ENCODE measurements at regions not wholly inside any gene's neighbourhood (a gene's known extent, or its start where the extent isn't known, plus 50 kb on each side); places are given as distances from the start of the nearest gene placed in this dataset.
A peak's percentile ranks its signal among the peaks of the same experiment; 100 is the strongest.

DNA sequence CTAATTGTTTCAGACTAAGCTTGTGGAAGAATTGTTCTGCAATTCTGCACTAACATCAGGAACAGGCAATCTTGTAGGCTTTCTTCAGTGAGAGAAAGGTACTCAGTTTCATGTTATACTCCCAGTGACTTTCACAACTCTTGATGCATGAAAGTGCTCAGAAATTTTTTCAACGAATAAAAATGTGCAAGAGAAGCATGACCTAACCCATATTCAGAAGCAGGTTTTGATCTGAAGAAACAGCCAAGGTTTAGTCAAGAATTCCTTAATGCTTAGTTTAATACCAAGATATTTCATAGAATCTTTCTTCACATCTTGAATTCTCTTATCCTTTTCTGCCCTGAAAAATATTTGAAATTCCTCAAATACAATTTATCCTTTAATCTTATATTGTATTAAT, 197.2 kb upstream of the CSNK1A1L start:
- Histone ChIP-seq H3K27ac (ENCODE audit: low read depth, low read length) (no peak overlapping the region), H3K4me2 (ENCODE audit: insufficient read depth, low read length) (no peak overlapping the region), H4K20me1 (ENCODE audit: insufficient read depth, low read length) (no peaks in the 10 kb centered on the region), H3K9me3 (ENCODE audit: low read depth, low read length) (no peaks in the 10 kb centered on the region), H3K4me3 (ENCODE audit: insufficient read depth, low read length) (no peak overlapping the region), H3K36me3 (ENCODE audit: insufficient read depth, low read length) (no peaks in the 10 kb centered on the region), H3K4me1 (ENCODE audit: insufficient read depth, low read length) (peaks cover 14% of the 10 kb centered on the region), H2AFZ (ENCODE audit: low read length) (peak overlapping the region; percentile 19), H3K27me3 (ENCODE audit: insufficient read depth, low read length) (no peaks in the 10 kb centered on the region), H3K79me2 (ENCODE audit: insufficient read depth, low read length) (no peaks in the 10 kb centered on the region)
- TF ChIP-seq, protein P1, sequence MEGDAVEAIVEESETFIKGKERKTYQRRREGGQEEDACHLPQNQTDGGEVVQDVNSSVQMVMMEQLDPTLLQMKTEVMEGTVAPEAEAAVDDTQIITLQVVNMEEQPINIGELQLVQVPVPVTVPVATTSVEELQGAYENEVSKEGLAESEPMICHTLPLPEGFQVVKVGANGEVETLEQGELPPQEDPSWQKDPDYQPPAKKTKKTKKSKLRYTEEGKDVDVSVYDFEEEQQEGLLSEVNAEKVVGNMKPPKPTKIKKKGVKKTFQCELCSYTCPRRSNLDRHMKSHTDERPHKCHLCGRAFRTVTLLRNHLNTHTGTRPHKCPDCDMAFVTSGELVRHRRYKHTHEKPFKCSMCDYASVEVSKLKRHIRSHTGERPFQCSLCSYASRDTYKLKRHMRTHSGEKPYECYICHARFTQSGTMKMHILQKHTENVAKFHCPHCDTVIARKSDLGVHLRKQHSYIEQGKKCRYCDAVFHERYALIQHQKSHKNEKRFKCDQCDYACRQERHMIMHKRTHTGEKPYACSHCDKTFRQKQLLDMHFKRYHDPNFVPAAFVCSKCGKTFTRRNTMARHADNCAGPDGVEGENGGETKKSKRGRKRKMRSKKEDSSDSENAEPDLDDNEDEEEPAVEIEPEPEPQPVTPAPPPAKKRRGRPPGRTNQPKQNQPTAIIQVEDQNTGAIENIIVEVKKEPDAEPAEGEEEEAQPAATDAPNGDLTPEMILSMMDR (IDR thresholded peaks at IDR 0.05; ENCODE audit: extremely low read depth, low read depth, low read length) = no peak
- no peak for DNase-seq (ENCODE audit: insufficient read length, low spot score, missing footprints)

DNA sequence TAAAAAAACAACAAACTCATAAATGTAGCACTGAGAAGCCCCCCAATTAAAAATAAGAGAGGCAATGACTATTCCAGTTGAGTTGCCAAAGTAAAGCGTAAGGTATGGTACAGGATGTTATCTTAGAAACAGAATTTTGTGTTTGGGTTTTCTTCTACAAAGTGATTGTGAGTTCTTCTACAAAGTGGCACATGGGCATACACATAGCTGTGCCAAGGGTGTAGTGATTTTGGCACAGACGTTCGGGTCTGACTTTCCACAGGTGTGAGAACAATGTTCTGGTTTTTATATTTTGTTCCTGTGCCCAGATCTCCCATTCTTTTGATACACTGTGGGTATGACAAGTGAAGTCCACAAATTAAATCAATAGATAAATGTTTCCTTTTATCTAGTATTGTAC, 190.1 kb upstream of the CSNK1A1L start:
- Histone ChIP-seq H4K20me1 (ENCODE audit: insufficient read depth, low read length) (no peaks in the 10 kb centered on the region), H3K4me3 (ENCODE audit: insufficient read depth, low read length) (no peak overlapping the region), H3K27ac (ENCODE audit: low read depth, low read length) (peak overlapping the region; percentile 21), H3K27me3 (ENCODE audit: insufficient read depth, low read length) (no peaks in the 10 kb centered on the region), H3K36me3 (ENCODE audit: insufficient read depth, low read length) (no peaks in the 10 kb centered on the region), H3K9me3 (ENCODE audit: low read depth, low read length) (no peaks in the 10 kb centered on the region), H3K79me2 (ENCODE audit: insufficient read depth, low read length) (no peaks in the 10 kb centered on the region), H2AFZ (ENCODE audit: low read length) (peak overlapping the region; percentile 61), H3K4me2 (ENCODE audit: insufficient read depth, low read length) (peak overlapping the region; percentile 17), H3K4me1 (ENCODE audit: insufficient read depth, low read length) (peaks cover 9% of the 10 kb centered on the region)
- no peak for DNase-seq (ENCODE audit: insufficient read length, low spot score, missing footprints)
- TF ChIP-seq, protein P1 (IDR thresholded peaks at IDR 0.05; ENCODE audit: extremely low read depth, low read depth, low read length) = no peak

DNA sequence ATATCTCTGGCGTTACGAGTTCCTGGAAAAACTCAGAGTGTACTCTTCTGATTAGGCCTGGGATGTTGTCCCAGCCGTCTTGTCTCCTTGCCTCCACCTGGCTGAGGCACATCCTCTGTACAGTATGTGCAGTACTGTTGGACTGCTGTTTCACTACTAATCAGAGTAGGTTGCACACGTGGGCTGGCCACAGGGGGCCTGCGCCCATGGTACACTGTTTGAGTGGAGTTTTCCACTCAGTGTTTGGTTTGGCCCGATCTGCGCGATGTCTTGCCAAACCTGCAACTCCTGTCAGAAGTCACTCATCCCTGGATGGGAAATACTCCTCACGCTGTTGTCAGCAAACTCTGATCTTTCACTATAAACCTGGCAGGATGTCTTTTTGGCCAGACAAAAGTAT, 189.6 kb upstream of the CSNK1A1L start:
- Histone ChIP-seq H3K27me3 (ENCODE audit: insufficient read depth, low read length) (no peaks in the 10 kb centered on the region), H3K4me1 (ENCODE audit: insufficient read depth, low read length) (peaks cover 9% of the 10 kb centered on the region), H3K79me2 (ENCODE audit: insufficient read depth, low read length) (no peaks in the 10 kb centered on the region), H3K27ac (ENCODE audit: low read depth, low read length) (peak overlapping the region; percentile 21), H3K9me3 (ENCODE audit: low read depth, low read length) (no peaks in the 10 kb centered on the region), H3K36me3 (ENCODE audit: insufficient read depth, low read length) (no peaks in the 10 kb centered on the region), H4K20me1 (ENCODE audit: insufficient read depth, low read length) (no peaks in the 10 kb centered on the region), H3K4me2 (ENCODE audit: insufficient read depth, low read length) (peak overlapping the region; percentile 17), H2AFZ (ENCODE audit: low read length) (peak overlapping the region; percentile 61), H3K4me3 (ENCODE audit: insufficient read depth, low read length) (no peak overlapping the region)
- peak; percentile 71 for DNase-seq (ENCODE audit: insufficient read length, low spot score, missing footprints)
- TF ChIP-seq, protein P1 (IDR thresholded peaks at IDR 0.05; ENCODE audit: extremely low read depth, low read depth, low read length) = no peak

DNA sequence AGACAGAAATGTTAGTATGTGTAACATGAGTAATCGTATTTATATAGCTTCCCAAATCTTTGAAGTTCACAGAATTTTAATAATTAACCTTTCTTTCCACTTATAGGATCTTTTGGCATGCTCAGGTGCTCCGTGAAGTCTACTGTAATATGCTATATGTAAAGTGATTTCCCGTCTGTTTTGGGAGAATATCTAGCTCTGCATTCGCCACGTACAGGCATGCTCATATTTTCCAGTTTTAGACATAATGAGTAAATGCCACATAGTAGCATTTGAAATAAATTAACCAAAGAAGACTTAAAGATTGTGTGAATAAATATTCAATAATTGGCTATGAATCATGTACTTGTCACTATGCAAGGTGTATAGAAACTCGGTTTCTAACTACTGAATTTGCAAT, 189.0 kb upstream of the CSNK1A1L start:
- DNase-seq (ENCODE audit: insufficient read length, low spot score, missing footprints) = no peak
- no peaks in the 10 kb centered on the region for H3K27me3 ChIP-seq (ENCODE audit: insufficient read depth, low read length)
- TF ChIP-seq, protein P1 (IDR thresholded peaks at IDR 0.05; ENCODE audit: extremely low read depth, low read depth, low read length) = no peak

More for the DNA sequence above, 189.0 kb upstream of the CSNK1A1L start:
- H3K79me2 ChIP-seq (ENCODE audit: insufficient read depth, low read length) = no peaks in the 10 kb centered on the region
- no peak overlapping the region for H3K4me3 ChIP-seq (ENCODE audit: insufficient read depth, low read length)
- no peaks in the 10 kb centered on the region for H4K20me1 ChIP-seq (ENCODE audit: insufficient read depth, low read length)
- no peak overlapping the region for H2AFZ ChIP-seq (ENCODE audit: low read length)
- H3K4me1 ChIP-seq (ENCODE audit: insufficient read depth, low read length) = peaks cover 9% of the 10 kb centered on the region
- H3K27ac ChIP-seq (ENCODE audit: low read depth, low read length) = no peak overlapping the region
- no peaks in the 10 kb centered on the region for H3K36me3 ChIP-seq (ENCODE audit: insufficient read depth, low read length)
- no peaks in the 10 kb centered on the region for H3K9me3 ChIP-seq (ENCODE audit: low read depth, low read length)
- no peak overlapping the region for H3K4me2 ChIP-seq (ENCODE audit: insufficient read depth, low read length)

All from osteoblast (primary cell).